NCI-H1417 (cell line): ENCODE measurements at regions not wholly inside any gene's neighbourhood (a gene's known extent, or its start where the extent isn't known, plus 50 kb on each side); places are given as distances from the start of the nearest gene placed in this dataset.

Source experiments
- DNase-seq, 3 experiments: peaks; one replicate each; lab custom pipeline; 2025; lab: John Stamatoyannopoulos, UW

GRCh38 chr18:77517901-77518300 is 268.3 kb downstream of the GALR1 start:
- DNase-seq = no peak

DNA sequence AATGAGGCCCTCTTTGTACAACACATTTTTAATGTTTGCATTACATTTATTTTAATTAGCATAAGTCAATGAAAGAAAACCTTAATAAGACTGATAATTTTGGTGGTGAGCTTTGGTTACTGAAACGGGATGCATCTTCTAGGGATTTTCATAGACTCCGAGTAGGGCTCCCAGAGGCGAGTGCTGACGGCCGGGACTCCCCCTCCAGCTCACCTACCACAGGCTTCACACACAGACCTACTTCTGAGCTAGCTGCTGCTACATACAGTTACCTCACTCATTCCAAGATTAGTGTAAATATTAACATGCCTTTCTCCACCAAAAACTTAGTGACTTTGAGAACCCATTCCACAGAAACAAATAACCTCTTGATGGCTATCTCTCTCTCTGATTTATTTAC is 271.1 kb downstream of the GALR1 start:
- no peak for DNase-seq

- no peak for DNase-seq
Measured at GRCh38 chr18:77522051-77522675, 272.5 kb downstream of the GALR1 start.

- peak in 1 of 3 experiments; percentile 86 for DNase-seq
Measured at GRCh38 chr18:77524909-77525308, 275.3 kb downstream of the GALR1 start.

DNA sequence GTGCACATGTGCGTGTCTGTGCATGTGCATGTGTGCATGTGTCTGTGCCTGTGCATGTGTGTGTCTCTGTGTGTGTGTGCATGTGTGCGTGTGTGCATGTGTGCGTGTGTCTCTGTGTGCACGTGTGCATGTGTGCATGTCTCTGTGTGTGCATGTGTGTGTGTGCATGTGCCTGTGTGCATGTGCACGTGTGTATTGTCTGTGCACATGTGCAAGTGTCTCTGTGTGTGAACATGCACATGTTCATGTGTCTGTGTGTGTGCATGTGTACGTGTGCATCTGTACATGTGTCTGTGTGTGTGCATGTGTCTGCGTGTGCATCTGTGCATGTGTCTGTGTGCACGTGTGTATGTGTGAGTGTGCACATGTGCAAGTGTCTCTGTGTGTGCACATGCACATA is 277.3 kb downstream of the GALR1 start:
- DNase-seq = no peak

DNA sequence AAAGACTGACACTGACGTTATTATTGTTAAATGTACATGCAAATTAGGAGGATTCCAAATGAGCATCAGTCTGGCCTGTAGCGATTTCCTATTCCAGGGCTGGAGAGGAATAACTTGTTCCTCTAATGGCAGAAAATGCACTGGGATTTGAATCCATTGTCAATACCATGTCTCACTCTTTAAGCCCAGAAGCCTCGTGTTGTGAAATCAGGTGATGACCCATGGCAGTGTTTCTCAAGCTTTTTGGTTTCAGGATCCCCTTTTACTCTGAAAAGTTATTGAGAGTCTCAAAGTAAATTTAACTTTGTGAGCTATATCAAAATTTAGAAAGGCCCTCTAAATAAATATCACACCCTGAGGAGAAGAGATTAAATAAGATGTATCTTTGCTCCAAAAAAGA is 279.2 kb downstream of the GALR1 start:
- DNase-seq = no peak

- DNase-seq = peak in 2 of 3 experiments; percentile 33 to 42
Measured at GRCh38 chr18:77529492-77530176, 280.0 kb downstream of the GALR1 start.

DNA sequence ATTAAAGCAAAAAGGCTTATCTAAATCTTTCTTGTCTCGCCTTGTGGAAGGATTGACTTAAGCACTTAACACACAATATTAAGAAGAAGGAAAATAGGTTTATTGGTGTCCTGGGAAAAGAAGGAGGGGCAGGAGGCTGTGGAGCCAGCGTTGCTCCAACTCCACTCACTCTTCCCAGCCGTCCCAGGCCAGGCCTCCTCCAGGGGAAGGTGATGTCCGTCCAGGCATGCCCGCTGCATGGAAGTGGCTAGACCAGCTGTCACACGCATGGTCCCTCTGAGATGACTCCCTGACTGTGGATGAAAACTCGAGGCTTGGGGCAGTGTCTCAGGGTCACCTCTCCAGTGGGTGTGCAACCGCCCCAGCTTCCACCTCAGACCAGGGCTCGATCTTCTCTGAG is 281.1 kb downstream of the GALR1 start:
- no peak for DNase-seq

DNA sequence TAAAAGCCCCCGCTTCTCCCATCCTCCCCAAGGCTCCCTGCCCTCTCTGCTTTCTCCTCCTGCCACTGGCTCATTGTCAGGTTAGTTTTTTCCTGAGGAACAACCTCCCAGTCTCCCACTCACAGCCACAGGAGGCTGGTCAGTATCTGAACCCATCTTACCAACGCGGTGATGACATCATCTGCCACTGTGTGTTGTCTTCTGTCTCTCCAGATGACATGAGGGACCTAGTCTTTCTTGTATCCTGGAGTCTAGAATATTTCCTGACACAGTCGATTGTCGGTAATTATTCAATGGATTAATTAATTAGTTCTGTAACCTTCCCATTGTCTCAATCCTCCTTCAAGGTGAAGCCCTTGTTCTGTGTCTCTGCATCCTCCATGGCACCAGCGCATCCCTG is 290.2 kb downstream of the GALR1 start:
- no peak for DNase-seq

- peak in 1 of 3 experiments; percentile 60 for DNase-seq
Measured at GRCh38 chr18:77544792-77545191, 295.1 kb downstream of the GALR1 start.

DNA sequence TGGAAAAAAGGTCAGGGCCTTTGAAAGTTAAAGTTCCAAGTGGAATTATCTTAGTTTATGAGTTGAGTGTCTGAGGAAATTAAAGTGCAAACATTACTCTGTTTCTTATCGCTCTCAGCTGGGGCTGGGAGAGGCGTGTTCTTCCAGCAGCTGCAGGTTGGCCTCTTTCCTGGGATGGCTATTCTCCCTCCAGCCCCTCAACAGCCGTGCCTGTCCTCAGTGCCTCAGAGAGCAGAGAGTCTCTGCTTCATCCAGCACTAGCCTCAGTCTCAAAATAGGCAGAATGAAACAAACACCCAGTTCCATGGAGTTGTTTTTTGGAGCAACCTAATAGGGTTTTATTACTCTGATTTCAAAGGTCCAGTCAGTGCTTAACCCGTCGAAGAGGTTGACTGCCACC is 298.1 kb downstream of the GALR1 start:
- no peak for DNase-seq

DNA sequence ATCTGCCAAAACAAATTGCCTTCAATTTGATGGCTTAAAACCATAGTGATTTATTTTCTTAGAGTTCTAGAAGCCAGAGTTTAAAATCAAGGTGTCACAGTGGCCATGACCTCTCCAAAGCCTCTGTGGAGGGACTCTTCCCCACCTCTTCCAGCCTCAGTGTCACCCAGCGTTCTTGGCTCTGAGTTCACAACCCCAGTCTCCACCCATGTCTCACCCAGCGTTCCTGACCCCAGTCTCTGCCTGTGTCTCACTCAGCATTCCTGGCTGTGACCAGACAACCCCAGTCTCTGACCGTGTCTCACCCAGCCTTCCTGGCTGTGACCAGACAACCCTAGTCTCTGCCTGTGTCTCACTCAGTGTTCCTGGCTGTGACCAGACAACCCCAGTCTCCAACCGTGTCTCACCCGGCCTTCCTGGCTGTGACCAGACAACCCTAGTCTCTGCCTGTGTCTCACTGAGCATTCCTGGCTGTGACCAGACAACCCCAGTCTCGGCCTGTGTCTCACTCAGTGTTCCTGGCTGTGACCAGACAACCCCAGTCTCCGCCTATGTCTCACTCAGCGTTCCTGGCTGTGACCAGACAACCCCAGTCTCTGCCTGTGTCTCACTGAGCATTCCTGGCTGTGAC is 299.3 kb downstream of the GALR1 start:
- DNase-seq = no peak

- no peak for DNase-seq
Measured at GRCh38 chr18:77550625-77551024, 301.0 kb downstream of the GALR1 start.

- peak in 2 of 3 experiments; percentile 21 to 47 for DNase-seq
Measured at GRCh38 chr18:77551055-77551454, 301.4 kb downstream of the GALR1 start.

DNA sequence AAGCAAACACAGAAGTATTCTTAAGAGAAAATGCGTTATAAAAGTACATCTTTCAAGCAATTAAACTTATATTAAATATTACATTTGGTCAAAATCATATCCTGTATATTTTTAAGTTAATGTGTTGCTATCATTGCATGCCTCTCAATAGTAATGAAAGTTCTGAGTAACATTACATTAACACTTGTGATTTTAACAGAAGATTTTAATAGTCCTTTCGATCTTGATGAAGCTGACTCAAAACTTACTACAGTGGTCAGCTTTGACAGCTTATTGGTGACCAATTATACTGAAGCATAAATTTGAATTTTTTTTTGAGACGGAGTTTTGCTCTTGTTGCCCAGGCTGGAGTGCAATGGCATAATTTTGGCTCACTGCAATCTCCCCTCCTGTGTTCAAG is 303.3 kb downstream of the GALR1 start:
- DNase-seq = no peak

GRCh38 chr18:77554061-77554460 is 304.4 kb downstream of the GALR1 start:
- peak in 1 of 3 experiments; percentile 13 for DNase-seq

DNA sequence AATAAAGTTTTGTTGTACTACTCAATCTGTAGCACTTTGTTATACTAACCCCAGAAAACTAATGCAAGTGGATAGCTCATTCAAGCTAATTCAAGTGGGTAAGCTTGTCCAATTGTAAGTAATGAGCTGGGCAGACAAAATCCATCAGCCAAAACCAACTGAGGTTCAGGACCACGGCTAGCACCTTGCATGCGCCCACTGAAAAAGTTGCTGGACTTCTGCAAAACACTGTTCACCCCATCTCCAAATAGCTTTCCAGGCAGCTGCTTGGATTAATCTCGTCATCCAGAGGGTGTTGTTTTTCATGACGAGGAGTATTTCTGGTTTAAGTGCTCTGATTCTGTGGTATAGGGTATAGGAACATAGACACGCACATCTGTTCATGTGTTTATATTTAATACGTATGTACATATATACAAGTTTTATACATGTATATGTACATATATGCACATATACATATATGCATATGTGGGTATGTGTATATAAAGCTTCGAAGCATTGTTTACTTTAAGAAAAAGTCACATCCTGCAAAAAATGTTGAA is 307.5 kb downstream of the GALR1 start:
- DNase-seq = no peak

DNA sequence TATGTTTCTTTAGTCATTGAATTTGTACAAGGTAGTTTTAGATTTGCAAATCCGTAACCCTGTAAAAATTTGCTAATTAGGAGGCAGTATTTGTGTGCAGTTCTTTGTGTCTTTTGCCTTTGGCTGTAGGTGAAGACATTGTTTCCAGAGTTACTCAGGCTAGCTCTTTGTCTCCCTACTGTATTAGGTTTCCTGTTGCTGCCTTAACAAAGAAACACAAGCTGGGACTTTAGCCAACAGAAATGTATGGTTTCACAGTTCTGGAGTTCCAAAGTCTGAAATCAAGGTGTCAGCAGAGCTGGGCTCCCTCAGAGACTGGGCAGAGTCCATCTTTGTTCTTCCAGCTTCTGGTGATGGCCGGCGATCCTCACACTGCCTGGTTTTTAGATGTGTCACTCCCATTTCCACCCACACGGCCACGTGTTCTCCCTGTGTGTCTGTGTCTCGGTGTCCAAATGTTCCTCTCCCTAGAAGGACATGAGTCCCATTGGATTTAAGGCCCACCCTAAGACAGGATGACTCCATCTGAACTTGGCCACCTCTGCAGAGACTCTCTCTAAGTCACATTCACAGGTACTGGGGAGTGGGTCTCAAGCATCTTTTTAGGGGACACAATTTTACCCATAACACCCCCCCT is 309.7 kb downstream of the GALR1 start:
- no peak for DNase-seq

DNA sequence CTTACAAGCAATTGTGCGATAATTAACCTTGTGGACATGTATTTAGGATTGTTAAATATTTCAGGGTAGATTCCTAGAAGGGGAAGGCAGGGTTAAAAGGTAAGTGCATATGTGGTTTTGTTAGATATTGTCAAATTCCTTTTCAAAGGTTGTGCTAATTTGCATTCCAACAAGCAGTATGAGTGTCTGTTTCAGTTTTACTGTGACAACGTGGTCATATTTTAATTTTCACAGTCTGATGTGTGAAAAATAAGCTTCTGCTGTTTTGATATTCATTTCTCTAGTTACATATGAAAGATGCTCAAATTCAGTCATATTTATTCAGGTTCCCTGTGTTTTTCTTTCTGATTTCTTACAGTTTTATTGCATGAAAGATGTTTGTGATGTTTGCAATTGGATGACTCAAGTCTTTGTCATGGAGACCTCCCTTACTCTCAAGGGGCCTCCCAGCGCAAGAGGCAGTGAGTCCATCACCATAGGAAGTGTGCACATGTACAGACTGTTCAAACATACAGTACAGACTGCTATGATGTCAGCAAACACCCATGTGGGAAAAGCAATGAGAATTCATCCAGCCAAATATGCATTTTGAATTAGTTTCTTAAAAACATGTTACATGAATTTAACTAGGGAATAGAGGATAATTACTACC is 310.8 kb downstream of the GALR1 start:
- DNase-seq = no peak

GRCh38 chr18:77566604-77567003 is 317.0 kb downstream of the GALR1 start:
- DNase-seq = no peak

GRCh38 chr18:77567205-77567604 is 317.6 kb downstream of the GALR1 start:
- no peak for DNase-seq

- DNase-seq = no peak
Measured at GRCh38 chr18:77571743-77572142, 322.1 kb downstream of the GALR1 start.
